Skeletal muscle tissue (tissue), 3 donors: ENCODE measurements at regions not wholly inside any gene's neighbourhood (a gene's known extent, or its start where the extent isn't known, plus 50 kb on each side); places are given as distances from the start of the nearest gene placed in this dataset.
A peak's percentile ranks its signal among the peaks of the same experiment; 100 is the strongest.
"Not testable (repeated sequence)": the region's sequence is repeated elsewhere in the genome, so short reads cannot be mapped to it uniquely, and the experiment has no call there.

ENCODE experiments used
- H3K27ac ChIP-seq: one replicate; pipeline ENCODE4 v1.7.0; 2013; ENCODE audit warnings: mild to moderate bottlenecking, low read depth, low read length, inconsistent platforms
- H3K27me3 ChIP-seq, 3 donors: one replicate each; pipeline ENCODE4 v1.7.0; 2013; ENCODE audit warnings: low read length in 3 of 3; ENCODE audit not compliant: control insufficient read depth in 3 of 3, insufficient read depth in 3 of 3
- H3K36me3 ChIP-seq, 3 donors: one replicate each; pipeline ENCODE4 v1.7.0; 2013; ENCODE audit warnings: low read length in 3 of 3; ENCODE audit not compliant: control insufficient read depth in 3 of 3, insufficient read depth in 3 of 3
- H3K4me1 ChIP-seq, 3 donors: one replicate each; pipeline ENCODE4 v1.7.0; 2013; ENCODE audit warnings: low read length in 3 of 3, mild to moderate bottlenecking in 3 of 3; ENCODE audit not compliant: control insufficient read depth in 3 of 3, insufficient read depth in 3 of 3
- H3K4me3 ChIP-seq, 3 donors: one replicate each; pipeline ENCODE4 v1.7.0; 2013; ENCODE audit warnings: low read length in 3 of 3
- H3K9ac ChIP-seq, 3 donors: one replicate each; pipeline ENCODE4 v1.7.0; 2013; ENCODE audit warnings: low read length in 3 of 3, mild to moderate bottlenecking in 3 of 3, moderate library complexity in 2 of 3, low read depth in 1 of 3
- H3K9me3 ChIP-seq, 3 donors: one replicate each; pipeline ENCODE4 v1.7.0; 2013; ENCODE audit warnings: low read length in 3 of 3; ENCODE audit not compliant: control insufficient read depth in 3 of 3
- donor health status: Osteomylitis.

DNA sequence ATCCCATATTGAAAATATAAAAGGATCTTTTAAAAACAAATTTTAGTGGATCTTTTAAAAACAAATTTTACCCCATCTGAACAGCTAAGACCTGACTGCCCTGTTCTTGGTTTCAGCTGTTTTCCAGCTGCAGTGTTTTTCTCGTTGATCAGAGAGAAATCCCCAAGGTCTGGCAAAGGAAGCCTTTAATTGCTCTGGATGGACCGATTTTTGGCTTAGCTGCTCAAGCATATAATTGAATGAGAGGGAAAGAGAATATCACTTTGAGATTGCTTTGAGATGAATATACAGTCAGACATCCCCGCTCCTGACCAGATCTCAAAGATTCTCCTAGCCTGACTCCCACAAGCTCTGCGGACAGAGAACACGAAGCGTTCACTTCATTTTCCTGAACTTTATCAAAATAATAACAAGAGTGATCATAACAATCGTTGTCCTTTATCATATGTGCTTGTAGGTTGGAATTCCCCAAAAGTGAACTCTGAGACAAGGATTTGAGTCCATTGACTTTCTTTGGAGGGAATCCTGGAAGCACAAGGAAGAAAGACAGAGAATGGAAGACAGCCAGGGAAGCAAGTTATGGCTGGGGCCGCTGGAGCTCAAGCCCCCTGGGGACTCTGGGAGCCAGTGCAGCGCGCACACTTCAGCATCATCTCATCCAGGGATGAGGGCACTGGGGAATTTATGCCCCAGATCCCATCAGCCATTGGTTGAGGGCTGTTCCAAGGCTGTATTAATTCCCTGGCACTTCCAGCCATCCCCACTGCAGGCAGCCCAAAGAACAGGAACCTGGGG, 101.3 kb downstream of the SNX5 start:
- Histone ChIP-seq H3K27me3 (peaks cover 9 to 14% (median 13%) of the 10 kb centered on the region in 3 donors), H3K9ac (no peak overlapping the region), H3K36me3 (no peaks in the 10 kb centered on the region), H3K4me3 (no peak overlapping the region), H3K9me3 (no peaks in the 10 kb centered on the region), H3K27ac (peak overlapping the region; percentile 56), H3K4me1 (peaks cover 11 to 25% (median 16%) of the 10 kb centered on the region in 3 donors)

- Histone ChIP-seq H3K27ac (no peak overlapping the region), H3K27me3 (peaks cover 9 to 14% (median 13%) of the 10 kb centered on the region in 3 donors), H3K36me3 (no peaks in the 10 kb centered on the region), H3K4me3 (no peak overlapping the region), H3K9ac (no peak overlapping the region), H3K4me1 (peaks cover 11 to 25% (median 16%) of the 10 kb centered on the region in 3 donors), H3K9me3 (no peaks in the 10 kb centered on the region)
Observed at GRCh38 chr20:17866234-17867001, 102.2 kb downstream of the SNX5 start.

- Histone ChIP-seq H3K27ac (no peak overlapping the region), H3K9me3 (no peaks in the 10 kb centered on the region), H3K27me3 (peaks cover 0 to 2% (median under 1%) of the 10 kb centered on the region in 3 donors), H3K4me3 (no peak overlapping the region), H3K36me3 (no peaks in the 10 kb centered on the region), H3K4me1 (peaks cover 24 to 29% (median 25%) of the 10 kb centered on the region in 3 donors), H3K9ac (no peak overlapping the region)
Observed at GRCh38 chr20:17863577-17864292, 104.9 kb downstream of the SNX5 start.

- H3K36me3 ChIP-seq = no peaks in the 10 kb centered on the region
- no peaks in the 10 kb centered on the region for H3K9me3 ChIP-seq
- no peak overlapping the region for H3K4me3 ChIP-seq
- H3K27ac ChIP-seq = no peak overlapping the region
- peaks cover 24 to 31% (median 25%) of the 10 kb centered on the region in 3 donors for H3K4me1 ChIP-seq
- no peak overlapping the region for H3K9ac ChIP-seq
- H3K27me3 ChIP-seq = peaks cover 0 to under 1% (median 0%) of the 10 kb centered on the region in 3 donors
Observed at GRCh38 chr20:17863209-17863576, 105.4 kb downstream of the SNX5 start.

GRCh38 chr20:17862171-17862570, 106.4 kb downstream of the SNX5 start:
- Histone ChIP-seq H3K4me1 (peaks cover 24 to 28% (median 25%) of the 10 kb centered on the region in 3 donors), H3K27me3 (no peaks in the 10 kb centered on the region), H3K9me3 (no peaks in the 10 kb centered on the region), H3K36me3 (no peaks in the 10 kb centered on the region), H3K27ac (no peak overlapping the region), H3K9ac (no peak overlapping the region), H3K4me3 (no peak overlapping the region)

GRCh38 chr20:17861620-17862019, 107.0 kb downstream of the SNX5 start:
- not testable (repeated sequence) for H3K36me3 ChIP-seq, H3K9ac ChIP-seq, H3K4me3 ChIP-seq, H3K9me3 ChIP-seq, H3K27me3 ChIP-seq, H3K27ac ChIP-seq
- H3K4me1 ChIP-seq = peaks cover 22 to 28% (median 24%) of the 10 kb centered on the region in 3 donors

DNA sequence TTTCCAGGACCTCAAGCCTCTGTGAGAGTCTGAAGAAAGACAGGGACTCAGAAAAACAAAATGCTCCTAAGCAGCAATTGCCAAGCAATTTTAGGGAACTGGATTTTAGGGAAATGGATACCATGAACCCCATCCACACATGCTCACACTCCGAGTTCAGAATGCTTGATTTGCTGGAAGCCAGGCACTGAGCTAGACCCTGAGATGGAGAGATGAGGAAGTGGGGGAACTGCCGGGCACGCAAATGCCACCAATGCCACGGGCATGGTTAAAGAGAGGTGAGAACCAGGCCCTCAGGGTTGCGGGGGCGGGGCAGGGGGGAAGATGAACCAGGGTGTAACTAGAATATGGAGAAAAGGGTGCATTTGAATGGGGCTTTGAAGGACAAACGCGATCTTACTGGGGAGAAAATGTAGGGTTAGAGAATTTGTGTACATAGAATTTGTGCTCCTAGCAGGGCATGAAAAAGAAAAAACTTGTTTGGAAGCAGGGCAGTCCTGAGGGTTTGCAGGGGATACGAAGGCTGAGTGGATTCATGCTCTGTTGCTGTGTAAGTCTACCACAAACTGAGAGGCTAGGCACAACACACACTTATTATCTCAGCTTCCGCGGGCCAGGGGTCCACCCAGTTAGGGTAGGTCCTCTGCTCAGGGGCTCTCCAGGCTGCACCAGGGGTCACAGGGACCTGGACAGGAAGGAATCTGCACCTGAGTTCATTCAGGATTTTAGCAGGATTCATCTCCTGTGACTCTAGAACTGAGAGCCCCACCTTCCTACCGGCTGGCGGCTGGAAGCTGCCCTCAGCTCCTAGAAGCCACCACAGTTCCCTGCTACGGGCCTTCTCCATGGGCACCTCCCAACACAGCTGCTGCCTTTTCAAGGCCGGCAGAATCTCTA, 108.0 kb downstream of the SNX5 start:
- H3K9me3 ChIP-seq = no peaks in the 10 kb centered on the region
- no peaks in the 10 kb centered on the region for H3K36me3 ChIP-seq
- H3K4me3 ChIP-seq = no peak overlapping the region
- peaks cover 22 to 24% (median 23%) of the 10 kb centered on the region in 3 donors for H3K4me1 ChIP-seq
- H3K27ac ChIP-seq = no peak overlapping the region
- no peak overlapping the region for H3K9ac ChIP-seq
- H3K27me3 ChIP-seq = no peaks in the 10 kb centered on the region

- no peaks in the 10 kb centered on the region for H3K27me3 ChIP-seq
- H3K36me3 ChIP-seq = no peaks in the 10 kb centered on the region
- H3K27ac ChIP-seq = no peak overlapping the region
- H3K9ac ChIP-seq = peak overlapping the region in 1 of 3 donors; percentile 66
- no peaks in the 10 kb centered on the region for H3K9me3 ChIP-seq
- peak overlapping the region in 1 of 3 donors; percentile 27 for H3K4me3 ChIP-seq
- peaks cover 22 to 24% (median 23%) of the 10 kb centered on the region in 3 donors for H3K4me1 ChIP-seq
Observed at GRCh38 chr20:17859616-17860232, 108.9 kb downstream of the SNX5 start.
